Kidney epithelial cell (primary cell): ENCODE measurements at regions not wholly inside any gene's neighbourhood (a gene's known extent, or its start where the extent isn't known, plus 50 kb on each side); places are given as distances from the start of the nearest gene placed in this dataset.

Experiments used
- DNase-seq: peaks from one replicate; pipeline ENCODE4 v3.0.0-alpha.2; 2010; ENCODE audit warnings: low read depth
- H3K27me3 ChIP-seq: 2 replicates; pipeline ENCODE4 v1.6.0; 2011; ENCODE audit warnings: low read length; ENCODE audit not compliant: control insufficient read depth, insufficient read depth
- H3K36me3 ChIP-seq: 2 replicates; pipeline ENCODE4 v1.5.1; 2011; ENCODE audit warnings: low read length; ENCODE audit not compliant: control insufficient read depth, insufficient read depth
- H3K4me3 ChIP-seq: 2 replicates; pipeline ENCODE4 v1.5.1; 2011; ENCODE audit warnings: low read depth, mild to moderate bottlenecking, control low read depth, low read length
- TF ChIP-seq, protein P1 (sequence below): IDR thresholded peaks from 2 replicates; pipeline ENCODE4 v1.5.1; 2011; ENCODE audit warnings: mild to moderate bottlenecking, moderate library complexity, low read length, control low read depth, inconsistent platforms; ENCODE audit not compliant: insufficient read depth, poor library complexity, severe bottlenecking

DNA sequence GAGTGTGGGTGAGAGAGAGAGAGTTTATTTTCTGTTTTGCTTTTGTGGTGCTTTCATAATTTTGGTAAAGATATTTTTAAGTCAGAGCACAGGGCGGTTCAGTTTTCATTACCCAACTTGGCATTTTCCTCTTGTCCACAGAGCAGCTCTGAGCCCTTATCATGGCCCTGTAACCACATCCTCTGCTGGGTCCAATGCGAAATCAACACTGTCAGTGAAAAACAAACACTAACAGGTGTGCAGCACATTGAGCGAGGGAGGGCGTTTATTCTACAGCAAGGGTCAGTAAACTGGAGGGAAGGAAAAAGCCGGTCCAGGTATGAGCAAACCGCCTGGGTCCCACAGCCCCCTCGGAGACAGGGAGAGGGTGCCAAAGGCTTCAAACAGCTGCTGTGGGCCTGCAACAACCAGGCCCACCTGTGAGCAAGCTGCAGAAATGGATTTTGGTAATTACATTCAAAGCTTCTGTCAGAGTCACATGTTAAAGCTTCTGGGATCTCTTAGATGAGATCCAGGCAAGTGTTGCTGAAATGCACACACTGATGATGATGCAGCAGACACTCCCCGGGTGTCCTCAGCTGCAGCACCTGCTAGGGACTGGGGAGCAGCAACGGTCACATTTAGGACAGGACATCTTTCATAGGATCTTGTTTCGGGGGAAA, 132.7 kb upstream of the DYRK2 start:
- DNase-seq: no peak
- Histone ChIP-seq H3K4me3 (no peak overlapping the region), H3K27me3 (no peaks in the 10 kb centered on the region), H3K36me3 (no peaks in the 10 kb centered on the region)
- TF ChIP-seq, protein P1, sequence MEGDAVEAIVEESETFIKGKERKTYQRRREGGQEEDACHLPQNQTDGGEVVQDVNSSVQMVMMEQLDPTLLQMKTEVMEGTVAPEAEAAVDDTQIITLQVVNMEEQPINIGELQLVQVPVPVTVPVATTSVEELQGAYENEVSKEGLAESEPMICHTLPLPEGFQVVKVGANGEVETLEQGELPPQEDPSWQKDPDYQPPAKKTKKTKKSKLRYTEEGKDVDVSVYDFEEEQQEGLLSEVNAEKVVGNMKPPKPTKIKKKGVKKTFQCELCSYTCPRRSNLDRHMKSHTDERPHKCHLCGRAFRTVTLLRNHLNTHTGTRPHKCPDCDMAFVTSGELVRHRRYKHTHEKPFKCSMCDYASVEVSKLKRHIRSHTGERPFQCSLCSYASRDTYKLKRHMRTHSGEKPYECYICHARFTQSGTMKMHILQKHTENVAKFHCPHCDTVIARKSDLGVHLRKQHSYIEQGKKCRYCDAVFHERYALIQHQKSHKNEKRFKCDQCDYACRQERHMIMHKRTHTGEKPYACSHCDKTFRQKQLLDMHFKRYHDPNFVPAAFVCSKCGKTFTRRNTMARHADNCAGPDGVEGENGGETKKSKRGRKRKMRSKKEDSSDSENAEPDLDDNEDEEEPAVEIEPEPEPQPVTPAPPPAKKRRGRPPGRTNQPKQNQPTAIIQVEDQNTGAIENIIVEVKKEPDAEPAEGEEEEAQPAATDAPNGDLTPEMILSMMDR: no peak

DNA sequence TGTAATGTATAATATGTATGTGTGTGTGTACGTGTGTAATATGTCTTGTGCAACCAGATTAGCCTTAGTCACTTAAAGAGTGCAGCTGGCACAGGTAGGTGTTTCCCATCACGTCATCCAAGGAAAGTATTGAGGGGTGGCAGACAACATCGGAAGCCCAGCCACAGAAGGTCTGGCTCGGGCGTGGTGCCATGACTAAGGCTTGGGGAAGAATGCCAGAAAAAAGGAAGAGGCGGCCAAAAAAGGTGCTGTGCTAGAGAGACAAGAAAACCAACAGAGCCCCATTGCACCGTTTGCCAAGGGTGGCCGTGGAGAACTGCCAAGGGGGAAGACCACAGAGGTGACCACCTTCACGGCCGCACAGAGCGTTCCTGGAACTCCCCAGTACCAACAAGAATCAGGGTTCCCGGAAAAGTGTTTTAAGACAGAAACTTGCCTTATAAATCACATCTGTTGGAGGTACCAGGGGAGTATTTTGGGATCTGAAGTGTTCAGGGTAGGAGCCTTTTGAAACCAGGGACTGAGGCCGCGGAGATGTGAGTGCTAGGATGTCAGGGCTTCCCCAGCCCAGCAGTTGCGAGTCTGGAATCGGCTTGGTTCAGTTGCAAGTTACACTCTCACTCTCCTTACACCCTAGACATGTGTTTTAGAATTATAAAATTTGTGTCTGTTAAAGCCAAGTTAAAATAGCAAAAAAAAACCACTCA, 131.2 kb upstream of the DYRK2 start:
- TF ChIP-seq, protein P1: no peak
- no peak overlapping the region for H3K4me3 ChIP-seq
- peak; percentile 23 for DNase-seq
- H3K36me3 ChIP-seq: no peaks in the 10 kb centered on the region
- H3K27me3 ChIP-seq: no peaks in the 10 kb centered on the region

DNA sequence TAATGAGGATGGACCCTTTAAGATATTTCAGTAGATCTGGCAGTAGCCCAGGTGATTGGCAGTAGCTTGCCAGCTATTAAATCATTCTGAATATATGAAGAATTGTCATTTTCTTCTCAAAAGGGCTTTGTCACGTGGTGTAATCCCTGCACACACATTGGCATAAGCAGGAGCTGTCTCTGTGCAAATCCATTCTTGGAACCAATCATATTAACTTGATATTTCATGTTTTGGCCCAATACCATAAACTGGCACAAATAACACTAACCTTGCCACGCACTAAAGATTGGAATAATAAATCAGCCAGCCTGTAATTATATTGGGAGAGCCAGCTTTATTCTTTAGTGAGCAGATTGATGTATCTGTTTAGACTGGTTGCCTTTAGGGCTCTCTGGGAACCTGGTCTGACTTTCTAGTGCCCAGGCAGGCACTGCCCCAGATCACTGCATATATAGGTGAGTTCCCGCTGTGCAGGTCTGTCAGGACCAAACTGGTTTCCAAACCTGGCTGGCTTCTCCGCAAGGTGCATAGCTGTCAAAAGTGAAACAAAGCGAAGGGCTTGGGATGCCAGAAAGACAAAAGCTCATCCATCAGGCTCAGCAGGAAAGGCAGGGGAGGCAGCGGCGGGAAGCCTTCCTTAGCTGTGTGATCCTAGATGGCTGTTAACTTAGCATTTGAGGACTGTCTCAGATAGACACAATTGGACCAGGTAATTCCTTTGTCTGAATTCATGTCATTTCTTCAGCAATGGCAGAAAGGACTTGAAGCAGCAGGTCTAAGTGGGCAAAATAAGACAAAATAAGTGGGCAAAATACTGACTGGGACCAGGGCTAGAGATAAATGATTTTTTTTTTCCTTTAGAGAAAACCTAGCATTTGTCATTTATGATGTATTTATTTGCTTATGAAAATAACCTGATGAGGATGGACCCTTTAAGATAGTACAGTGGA, 128.8 kb upstream of the DYRK2 start:
- TF ChIP-seq, protein P1: no peak
- DNase-seq: no peak
- H3K36me3 ChIP-seq: no peaks in the 10 kb centered on the region
- H3K4me3 ChIP-seq: no peak overlapping the region
- no peaks in the 10 kb centered on the region for H3K27me3 ChIP-seq

DNA sequence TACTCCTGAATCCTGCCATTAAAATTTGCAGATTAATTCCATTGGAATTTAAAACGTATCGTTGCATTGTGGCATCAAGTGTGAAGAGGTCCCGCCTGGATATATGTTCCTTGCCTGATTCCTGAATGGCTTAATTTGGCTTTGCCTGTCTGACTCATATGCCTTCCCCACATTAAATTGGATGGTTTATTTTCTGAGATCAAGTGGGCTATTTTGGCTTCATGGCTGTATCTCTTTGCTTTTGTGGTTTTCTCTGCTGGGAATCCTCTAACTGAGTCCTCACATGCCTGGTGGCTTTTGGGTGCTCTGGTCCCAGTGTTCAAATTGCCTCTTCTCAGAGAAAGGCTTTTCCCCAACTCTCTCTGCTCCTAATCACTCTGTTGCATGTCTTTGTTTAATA, 127.9 kb upstream of the DYRK2 start:
- TF ChIP-seq, protein P1: no peak
- no peak overlapping the region for H3K4me3 ChIP-seq
- H3K36me3 ChIP-seq: no peaks in the 10 kb centered on the region
- H3K27me3 ChIP-seq: no peaks in the 10 kb centered on the region
- DNase-seq: no peak

DNA sequence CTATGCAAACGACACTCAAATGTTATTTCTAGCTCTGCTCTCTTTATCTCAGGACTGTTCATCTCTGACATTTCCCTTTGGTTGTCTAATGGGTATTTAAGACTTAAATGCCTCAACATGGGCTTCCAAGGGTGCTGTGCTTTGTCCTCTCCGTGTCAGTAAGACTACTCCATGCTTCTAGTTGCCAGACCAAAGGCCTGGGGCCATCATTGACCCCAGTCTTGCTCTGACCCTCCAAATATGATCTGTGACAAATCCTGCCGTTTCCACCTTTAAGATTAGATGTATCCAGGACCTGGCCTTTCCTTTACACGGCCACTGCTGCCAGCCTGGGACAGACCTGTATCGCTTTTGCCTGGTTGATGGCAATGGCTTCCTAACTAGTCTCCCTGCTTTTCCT, 126.3 kb upstream of the DYRK2 start:
- no peak for DNase-seq
- no peak overlapping the region for H3K4me3 ChIP-seq
- H3K27me3 ChIP-seq: no peaks in the 10 kb centered on the region
- TF ChIP-seq, protein P1: no peak
- no peaks in the 10 kb centered on the region for H3K36me3 ChIP-seq
